IMR-90 (cell line): ENCODE measurements at regions not wholly inside any gene's neighbourhood (a gene's known extent, or its start where the extent isn't known, plus 50 kb on each side); places are given as distances from the start of the nearest gene placed in this dataset.

ENCODE experiments used
- ATAC-seq: fragments of 200-7000 bp; cut with Tn5 transposase; 2 replicates; pipeline ENCODE4 v1.9.1; 2020; ENCODE audit warnings: low read depth, mild to moderate bottlenecking, moderate library complexity
- BruUV-seq: library from RNA; stranded (reverse); fragments of 400-500 nt; replicated peaks from 2 replicates; lab custom pipeline; 2021; lab: Mats Ljungman, UMichigan
- CTCF ChIA-PET: fragments of 300-600 bp; formaldehyde crosslinking; extraction: SDS; loops from one replicate; lab custom pipeline; 2021; ENCODE audit warnings: antibody characterized with exemption; lab: Yijun Ruan, JAX
- POLR2A ChIA-PET: fragments of 300-600 bp; sonication (Branson Sonifier 250); formaldehyde crosslinking; loops from one replicate; lab custom pipeline; 2022; ENCODE audit warnings: antibody characterized with exemption; ENCODE audit not compliant: unreplicated experiment; lab: Charles Lee
- DNase-seq: peaks from one replicate; pipeline ENCODE4 v3.0.0; 2013
- H2AFZ ChIP-seq: replicated peaks from 2 replicates; pipeline ENCODE3; 2013; ENCODE audit warnings: low read length, mild to moderate bottlenecking; ENCODE audit not compliant: poor library complexity
- H2AK5ac ChIP-seq: 2 replicates; pipeline ENCODE4 v1.6.1; 2013; ENCODE audit warnings: low read depth, low read length, inconsistent platforms
- H2AK9ac ChIP-seq: replicated peaks from 2 replicates; pipeline ENCODE3; 2013; ENCODE audit warnings: mild to moderate bottlenecking, low read depth, low read length, moderate library complexity; ENCODE audit not compliant: poor library complexity
- H2BK120ac ChIP-seq: 2 replicates; pipeline ENCODE4 v1.6.1; 2013; ENCODE audit warnings: low read depth, low read length, inconsistent platforms
- H2BK15ac ChIP-seq: 3 replicates; pipeline ENCODE4 v1.6.1; 2013; ENCODE audit warnings: low read depth, low read length, inconsistent platforms
- H2BK20ac ChIP-seq: 2 replicates; pipeline ENCODE4 v1.6.1; 2013; ENCODE audit warnings: low read depth, mild to moderate bottlenecking, inconsistent platforms, low read length, moderate library complexity
- H2BK5ac ChIP-seq: 2 replicates; pipeline ENCODE4 v1.6.1; 2013; ENCODE audit warnings: mild to moderate bottlenecking, low read depth, low read length, inconsistent platforms; ENCODE audit not compliant: poor library complexity, severe bottlenecking
- H3K14ac ChIP-seq: replicated peaks from 2 replicates; pipeline ENCODE4 v1.6.1; 2013; ENCODE audit warnings: low read depth, low read length, inconsistent platforms
- H3K18ac ChIP-seq: 2 replicates; pipeline ENCODE4 v1.6.1; 2013; ENCODE audit warnings: low read depth, low read length, control low read depth
- H3K23ac ChIP-seq: 2 replicates; pipeline ENCODE4 v1.6.1; 2013; ENCODE audit warnings: low read depth, low read length, inconsistent platforms
- H3K27ac ChIP-seq: 2 replicates; pipeline ENCODE4 v1.5.1; 2013; ENCODE audit warnings: mild to moderate bottlenecking, control low read depth, low read length; ENCODE audit not compliant: insufficient read depth
- H3K27me3 ChIP-seq: 2 replicates; pipeline ENCODE4 v1.6.1; 2013; ENCODE audit warnings: low read length; ENCODE audit not compliant: control insufficient read depth, insufficient read depth
- H3K36me3 ChIP-seq: 2 replicates; pipeline ENCODE4 v1.6.1; 2013; ENCODE audit warnings: low read length, mixed read lengths; ENCODE audit not compliant: control insufficient read depth, insufficient read depth
- H3K4ac ChIP-seq: 2 replicates; pipeline ENCODE4 v1.6.1; 2013; ENCODE audit warnings: low read depth, low read length, inconsistent platforms
- H3K4me1 ChIP-seq: 2 replicates; pipeline ENCODE4 v1.6.1; 2013; ENCODE audit warnings: low read length, mixed read lengths; ENCODE audit not compliant: control insufficient read depth, insufficient read depth
- H3K4me2 ChIP-seq: 2 replicates; pipeline ENCODE4 v1.6.1; 2013; ENCODE audit warnings: low read depth, mild to moderate bottlenecking, control low read depth, low read length, moderate library complexity
- H3K4me3 ChIP-seq: 2 replicates; pipeline ENCODE4 v1.5.1; 2013; ENCODE audit warnings: low read depth, mild to moderate bottlenecking, control low read depth, low read length, moderate library complexity; ENCODE audit not compliant: insufficient read depth
- H3K56ac ChIP-seq: 2 replicates; pipeline ENCODE4 v1.6.1; 2013; ENCODE audit warnings: low read length, inconsistent platforms; ENCODE audit not compliant: insufficient read depth; ENCODE audit errors: extremely low read depth
- H3K79me1 ChIP-seq, 2 experiments: 2 replicates each; pipeline ENCODE4 v1.6.1; 2013; ENCODE audit warnings: low read length in 2 of 2, inconsistent platforms in 1 of 2, low read depth in 1 of 2
- H3K9ac ChIP-seq: 2 replicates; pipeline ENCODE4 v1.6.1; 2013; ENCODE audit warnings: low read depth, low read length, control low read depth
- H3K9me1 ChIP-seq: 2 replicates; pipeline ENCODE4 v1.6.1; 2013; ENCODE audit warnings: low read length, inconsistent platforms; ENCODE audit not compliant: insufficient read depth
- H3K9me3 ChIP-seq: 2 replicates; pipeline ENCODE4 v1.6.1; 2013; ENCODE audit warnings: low read length; ENCODE audit not compliant: control insufficient read depth, insufficient read depth
- H4K20me1 ChIP-seq: 2 replicates; pipeline ENCODE4 v1.6.1; 2013; ENCODE audit warnings: low read length, inconsistent platforms; ENCODE audit not compliant: insufficient read depth
- H4K5ac ChIP-seq: 2 replicates; pipeline ENCODE4 v1.6.1; 2013; ENCODE audit warnings: mild to moderate bottlenecking, low read depth, low read length, control low read depth
- H4K8ac ChIP-seq, 2 experiments: 2 replicates each; pipeline ENCODE4 v1.6.1; 2013; ENCODE audit warnings: low read depth in 2 of 2, low read length in 2 of 2, control low read depth in 1 of 2, inconsistent platforms in 1 of 2
- H4K91ac ChIP-seq: 2 replicates; pipeline ENCODE4 v1.6.1; 2013; ENCODE audit warnings: low read depth, low read length, inconsistent platforms; ENCODE audit not compliant: insufficient read depth
- BHLHE40 ChIP-seq: fragments of 150-350 bp; IDR thresholded peaks from 2 replicates; pipeline ENCODE4 v1.6.1; 2016; ENCODE audit warnings: mild to moderate bottlenecking, low read depth, low read length
- CHD1 ChIP-seq: IDR thresholded peaks from 2 replicates; pipeline ENCODE4 v1.6.1; 2012; ENCODE audit warnings: low read depth, low read length, improper control_type of control experiment
- CTCF ChIP-seq: conservative IDR thresholded peaks from 2 replicates; pipeline ENCODE4 v1.5.1; 2012; ENCODE audit warnings: mild to moderate bottlenecking, low read depth, low read length, improper control_type of control experiment
- NFE2L2 ChIP-seq: fragments of 150-350 bp; IDR thresholded peaks from 2 replicates; pipeline ENCODE4 v1.6.1; 2016; ENCODE audit warnings: low read depth, mild to moderate bottlenecking, low read length
- RCOR1 ChIP-seq: IDR thresholded peaks from 2 replicates; pipeline ENCODE4 v1.6.1; 2012; ENCODE audit warnings: mild to moderate bottlenecking, low read length, improper control_type of control experiment; ENCODE audit not compliant: insufficient replicate concordance
- RFX5 ChIP-seq: IDR thresholded peaks from 2 replicates; pipeline ENCODE4 v1.8.0; 2012; ENCODE audit warnings: low read depth, mild to moderate bottlenecking, low read length, moderate library complexity
- SMC3 ChIP-seq: fragments of 150-350 bp; IDR thresholded peaks from 2 replicates; pipeline ENCODE4 v1.6.1; 2016; ENCODE audit warnings: low read depth, mild to moderate bottlenecking, antibody characterized with exemption, low read length, moderate library complexity
- USF2 ChIP-seq: fragments of 150-350 bp; IDR thresholded peaks from 2 replicates; pipeline ENCODE4 v1.6.1; 2017; ENCODE audit warnings: mild to moderate bottlenecking, antibody characterized with exemption, low read length, low read depth
- dilution Hi-C: fragments of 300-500 bp; cut with HindIII; formaldehyde crosslinking; loops from one replicate; pipeline ENCODE4 v1.14.3; 2018; ENCODE audit warnings: low sequenced_read_pairs; ENCODE audit not compliant: unreplicated experiment
- in situ Hi-C: fragments of 300-500 bp; cut with MboI; formaldehyde crosslinking; loops from 3 replicates; pipeline ENCODE4 v1.14.3; 2019; ENCODE audit warnings: low sequenced_read_pairs, inconsistent platforms, mixed read lengths
- intact Hi-C: fragments of 100-400 bp; cut with micrococcal nuclease; formaldehyde crosslinking; loops from 2 replicates; pipeline ENCODE4 v1.10.0; 2022

- H2BK20ac ChIP-seq: no peak overlapping the region
- no peak overlapping the region for H2BK5ac ChIP-seq
- no peak overlapping the region for H2AFZ ChIP-seq
- ATAC-seq: no peak
- dilution Hi-C loops: no loop called here
- no peaks in the 10 kb centered on the region for H3K27me3 ChIP-seq
- H4K5ac ChIP-seq: no peak overlapping the region
- intact Hi-C loops: no loop called here
- H3K14ac ChIP-seq: no peak overlapping the region
- no peak overlapping the region for H2AK5ac ChIP-seq
- H3K36me3 ChIP-seq: no peaks in the 10 kb centered on the region
- no peaks in the 10 kb centered on the region for H3K9me1 ChIP-seq
- no peak overlapping the region for H2AK9ac ChIP-seq
- in situ Hi-C loops: no loop called here
- H2BK120ac ChIP-seq: no peak overlapping the region
- no peak overlapping the region for H3K18ac ChIP-seq
- no peak overlapping the region for H3K4me3 ChIP-seq
- BruUV-seq: no TSS peak
- no peak overlapping the region for H3K4me2 ChIP-seq
- ChIA-PET POLR2A (no interaction called here), CTCF (interaction anchor here (0.7 kb wide), 1 partner anchor 467 kb away, joined by 3 read pairs; no protein-coding TSS in a partner anchor)
- H3K79me1 ChIP-seq: no peaks in the 10 kb centered on the region
- H3K4ac ChIP-seq: no peak overlapping the region
- no peak overlapping the region for H4K8ac ChIP-seq
- H3K4me1 ChIP-seq: no peaks in the 10 kb centered on the region
- H4K20me1 ChIP-seq: no peaks in the 10 kb centered on the region
- H3K23ac ChIP-seq: no peak overlapping the region
- no peak overlapping the region for H3K56ac ChIP-seq
- no peaks in the 10 kb centered on the region for H3K9me3 ChIP-seq
- H4K91ac ChIP-seq: no peak overlapping the region
- H3K27ac ChIP-seq: no peak overlapping the region
- TF ChIP-seq CTCF (no peak), BHLHE40 (no peak), SMC3 (no peak), NFE2L2 (no peak), RFX5 (no peak), RCOR1 (no peak), USF2 (no peak), CHD1 (no peak)
- DNase-seq: no peak
- H2BK15ac ChIP-seq: no peak overlapping the region
- H3K9ac ChIP-seq: no peak overlapping the region
These were observed 207.7 kb upstream of the PLEKHG7 start for GRCh38 chr12:92495108-92495507.
